Astrocyte (in vitro differentiated cells and primary cell): ENCODE measurements at regions not wholly inside any gene's neighbourhood (a gene's known extent, or its start where the extent isn't known, plus 50 kb on each side); places are given as distances from the start of the nearest gene placed in this dataset.
"Not testable (repeated sequence)": the region's sequence is repeated elsewhere in the genome, so short reads cannot be mapped to it uniquely, and the experiment has no call there.

Experiments used
- DNase-seq: peaks from one replicate; pipeline ENCODE4 v3.0.0-alpha.2; 2010; ENCODE audit warnings: low read depth
- FAIRE-seq: peaks from 2 replicates; lab custom pipeline; 2011; peaks lifted over from hg19 to GRCh38; lab: Jason Lieb, UNC
- H2AFZ ChIP-seq: 2 replicates; pipeline ENCODE4 v1.6.0; 2012; ENCODE audit warnings: low read depth, low read length, inconsistent platforms
- H3K27ac ChIP-seq: 2 replicates; pipeline ENCODE4 v1.5.1; 2011; ENCODE audit warnings: low read depth, low read length, inconsistent platforms
- H3K27me3 ChIP-seq: 2 replicates; pipeline ENCODE4 v1.6.0; 2011; ENCODE audit warnings: low read length, inconsistent platforms; ENCODE audit not compliant: insufficient read depth
- H3K36me3 ChIP-seq: 2 replicates; pipeline ENCODE4 v1.5.1; 2011; ENCODE audit warnings: low read length, inconsistent platforms; ENCODE audit not compliant: insufficient read depth
- H3K4me1 ChIP-seq: 2 replicates; pipeline ENCODE4 v1.5.1; 2011; ENCODE audit warnings: low read length, inconsistent platforms; ENCODE audit not compliant: insufficient read depth
- H3K4me2 ChIP-seq: 2 replicates; pipeline ENCODE4 v1.6.0; 2012; ENCODE audit warnings: low read length, inconsistent platforms
- H3K4me3 ChIP-seq: 2 replicates; pipeline ENCODE4 v1.5.1; 2011; ENCODE audit warnings: low read depth, mild to moderate bottlenecking, low read length, inconsistent platforms; ENCODE audit not compliant: insufficient read depth
- H3K79me2 ChIP-seq: 2 replicates; pipeline ENCODE4 v1.6.0; 2012; ENCODE audit warnings: mild to moderate bottlenecking, low read length, inconsistent platforms; ENCODE audit not compliant: insufficient read depth
- H3K9ac ChIP-seq: 2 replicates; pipeline ENCODE4 v1.6.0; 2012; ENCODE audit warnings: mild to moderate bottlenecking, low read length, inconsistent platforms
- H3K9me3 ChIP-seq: 2 replicates; pipeline ENCODE4 v1.5.1; 2012; ENCODE audit warnings: low read depth, mild to moderate bottlenecking, low read length, inconsistent platforms; ENCODE audit not compliant: insufficient read depth
- H4K20me1 ChIP-seq: 2 replicates; pipeline ENCODE4 v1.6.0; 2012; ENCODE audit warnings: low read length, inconsistent platforms; ENCODE audit not compliant: insufficient read depth
- H3K27ac Mint-ChIP-seq: one replicate; pipeline ENCODE4 v1.8.0; 2021; ENCODE audit warnings: mild to moderate bottlenecking, mixed read lengths; ENCODE audit not compliant: unreplicated experiment
- H3K27me3 Mint-ChIP-seq: one replicate; pipeline ENCODE4 v1.8.0; 2021; ENCODE audit warnings: low read depth, mixed read lengths; ENCODE audit not compliant: unreplicated experiment
- H3K36me3 Mint-ChIP-seq: one replicate; pipeline ENCODE4 v1.8.0; 2021; ENCODE audit warnings: low read depth, mixed read lengths; ENCODE audit not compliant: unreplicated experiment
- H3K4me1 Mint-ChIP-seq: one replicate; pipeline ENCODE4 v1.8.0; 2021; ENCODE audit warnings: low read depth, mixed read lengths; ENCODE audit not compliant: unreplicated experiment
- H3K4me3 Mint-ChIP-seq: one replicate; pipeline ENCODE4 v1.8.0; 2021; ENCODE audit warnings: mild to moderate bottlenecking, moderate library complexity, mixed read lengths; ENCODE audit not compliant: unreplicated experiment
- H3K9me3 Mint-ChIP-seq: one replicate; pipeline ENCODE4 v1.8.0; 2021; ENCODE audit warnings: mild to moderate bottlenecking, mixed read lengths; ENCODE audit not compliant: unreplicated experiment
- CTCF ChIP-seq: IDR thresholded peaks from 2 replicates; pipeline ENCODE4 v1.5.1; 2011; ENCODE audit warnings: low read depth, mild to moderate bottlenecking, inconsistent platforms, low read length, moderate library complexity; ENCODE audit not compliant: insufficient read depth
- EZH2 ChIP-seq: IDR thresholded peaks from 2 replicates; pipeline ENCODE4 v1.6.1; 2012; ENCODE audit warnings: mild to moderate bottlenecking, low read length, inconsistent platforms; ENCODE audit not compliant: insufficient read depth

GRCh38 chr5:56294354-56294753 lies 61.2 kb upstream of the ANKRD55 start:
- H3K36me3 Mint-ChIP-seq = peaks cover 4% of the 10 kb centered on the region
- FAIRE-seq (no peak), DNase-seq (no peak)
- peaks cover 4% of the 10 kb centered on the region for H3K4me1 Mint-ChIP-seq
- Histone ChIP-seq H4K20me1 (no peaks in the 10 kb centered on the region), H3K4me1 (no peaks in the 10 kb centered on the region), H3K27me3 (no peaks in the 10 kb centered on the region), H2AFZ (no peak overlapping the region), H3K4me2 (no peak overlapping the region), H3K36me3 (no peaks in the 10 kb centered on the region), H3K9me3 (no peaks in the 10 kb centered on the region), H3K4me3 (no peak overlapping the region), H3K79me2 (no peaks in the 10 kb centered on the region), H3K9ac (no peak overlapping the region), H3K27ac (no peak overlapping the region)
- H3K27ac Mint-ChIP-seq = no peak overlapping the region
- H3K27me3 Mint-ChIP-seq = no peaks in the 10 kb centered on the region
- TF ChIP-seq CTCF (no peak), EZH2 (no peak)
- peaks cover 3% of the 10 kb centered on the region for H3K9me3 Mint-ChIP-seq
- H3K4me3 Mint-ChIP-seq = no peak overlapping the region

- H3K4me1 ChIP-seq, FAIRE-seq, H3K4me3 ChIP-seq, H3K27me3 ChIP-seq, DNase-seq, H3K27ac ChIP-seq, H3K4me1 Mint-ChIP-seq, H2AFZ ChIP-seq, H3K9me3 Mint-ChIP-seq, H4K20me1 ChIP-seq, H3K9ac ChIP-seq, H3K27me3 Mint-ChIP-seq, H3K79me2 ChIP-seq, H3K4me2 ChIP-seq, H3K36me3 ChIP-seq, H3K36me3 Mint-ChIP-seq, H3K9me3 ChIP-seq, H3K27ac Mint-ChIP-seq, H3K4me3 Mint-ChIP-seq: not testable (repeated sequence)
These were observed 59.7 kb upstream of the ANKRD55 start for GRCh38 chr5:56292874-56293273.

- Histone ChIP-seq H3K27me3 (no peaks in the 10 kb centered on the region), H3K4me2 (no peak overlapping the region), H3K36me3 (no peaks in the 10 kb centered on the region), H3K9me3 (no peaks in the 10 kb centered on the region), H2AFZ (no peak overlapping the region), H3K9ac (no peak overlapping the region), H3K4me1 (no peaks in the 10 kb centered on the region), H4K20me1 (no peaks in the 10 kb centered on the region), H3K4me3 (no peak overlapping the region), H3K27ac (no peak overlapping the region), H3K79me2 (no peaks in the 10 kb centered on the region)
- FAIRE-seq = no peak
- no peaks in the 10 kb centered on the region for H3K27me3 Mint-ChIP-seq
- peaks cover 3% of the 10 kb centered on the region for H3K9me3 Mint-ChIP-seq
- DNase-seq = no peak
- H3K4me3 Mint-ChIP-seq = no peak overlapping the region
- TF ChIP-seq EZH2 (no peak), CTCF (no peak)
- no peak overlapping the region for H3K27ac Mint-ChIP-seq
- H3K4me1 Mint-ChIP-seq = peaks cover 4% of the 10 kb centered on the region
- H3K36me3 Mint-ChIP-seq = peaks cover 4% of the 10 kb centered on the region
These were observed 58.7 kb upstream of the ANKRD55 start for GRCh38 chr5:56291661-56292374.
